ENCODE measurements at regions not wholly inside any gene's neighbourhood (a gene's known extent, or its start where the extent isn't known, plus 50 kb on each side); places are given as distances from the start of the nearest gene placed in this dataset.

DNA sequence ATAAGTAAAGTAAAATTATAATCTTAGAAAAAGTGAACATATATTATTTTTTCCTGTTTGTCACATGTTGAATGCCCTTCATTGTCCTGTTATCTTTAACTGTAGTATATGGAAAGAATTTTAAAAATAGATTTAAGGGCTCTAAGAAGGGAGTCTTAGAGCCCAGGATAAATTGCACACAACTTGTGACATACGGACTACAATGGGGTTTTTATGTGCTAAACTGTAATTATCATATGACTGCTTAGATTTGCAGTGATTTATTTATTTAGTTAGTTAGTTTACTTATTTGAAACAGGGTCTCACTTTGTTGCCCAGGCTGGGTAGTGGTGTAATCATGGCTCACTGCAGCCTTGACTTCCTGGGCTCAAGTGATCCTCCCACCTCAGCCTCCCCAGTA lies 187.8 kb upstream of the HMGA2 start:
- peaks cover 0 to 6% (median 0%) of the 10 kb centered on the region in 9 donors for H3K4me1 ChIP-seq
- H3K36me3 ChIP-seq: no peaks in the 10 kb centered on the region
- DNase-seq (no peak), ATAC-seq (no peak)
- no peaks in the 10 kb centered on the region for H3K27me3 ChIP-seq
- no peak overlapping the region for H3K27ac ChIP-seq
- H3K4me3 ChIP-seq: no peak overlapping the region
- TF ChIP-seq, protein P1, sequence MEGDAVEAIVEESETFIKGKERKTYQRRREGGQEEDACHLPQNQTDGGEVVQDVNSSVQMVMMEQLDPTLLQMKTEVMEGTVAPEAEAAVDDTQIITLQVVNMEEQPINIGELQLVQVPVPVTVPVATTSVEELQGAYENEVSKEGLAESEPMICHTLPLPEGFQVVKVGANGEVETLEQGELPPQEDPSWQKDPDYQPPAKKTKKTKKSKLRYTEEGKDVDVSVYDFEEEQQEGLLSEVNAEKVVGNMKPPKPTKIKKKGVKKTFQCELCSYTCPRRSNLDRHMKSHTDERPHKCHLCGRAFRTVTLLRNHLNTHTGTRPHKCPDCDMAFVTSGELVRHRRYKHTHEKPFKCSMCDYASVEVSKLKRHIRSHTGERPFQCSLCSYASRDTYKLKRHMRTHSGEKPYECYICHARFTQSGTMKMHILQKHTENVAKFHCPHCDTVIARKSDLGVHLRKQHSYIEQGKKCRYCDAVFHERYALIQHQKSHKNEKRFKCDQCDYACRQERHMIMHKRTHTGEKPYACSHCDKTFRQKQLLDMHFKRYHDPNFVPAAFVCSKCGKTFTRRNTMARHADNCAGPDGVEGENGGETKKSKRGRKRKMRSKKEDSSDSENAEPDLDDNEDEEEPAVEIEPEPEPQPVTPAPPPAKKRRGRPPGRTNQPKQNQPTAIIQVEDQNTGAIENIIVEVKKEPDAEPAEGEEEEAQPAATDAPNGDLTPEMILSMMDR (IDR thresholded peaks at IDR 0.05): no peak
- intact Hi-C loops (cut with DNase I): no loop called here
- no peaks in the 10 kb centered on the region for H3K9me3 ChIP-seq
- WGBS, 2 donors: 90% methylated on average over 1 of the region's 1 CpG

DNA sequence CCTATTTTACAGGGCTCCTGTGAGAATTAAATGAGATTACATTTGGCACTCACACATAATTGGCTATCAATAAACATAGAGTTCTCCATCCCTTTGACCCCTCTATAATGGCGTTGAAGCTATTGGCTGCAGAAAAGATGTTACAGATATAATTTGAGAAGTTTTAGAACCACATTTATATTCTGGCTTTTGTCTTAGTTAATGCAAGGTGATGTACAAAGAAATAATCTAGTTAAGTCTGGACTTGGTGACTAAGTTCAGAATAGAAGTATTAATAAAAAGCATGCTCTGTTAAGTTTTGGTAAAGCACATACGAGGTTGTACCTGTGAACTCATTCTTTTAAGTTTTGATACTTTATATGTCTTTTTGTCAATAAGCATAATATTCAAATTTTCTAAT lies 187.1 kb upstream of the HMGA2 start:
- no peaks in the 10 kb centered on the region for H3K36me3 ChIP-seq
- H3K4me3 ChIP-seq: no peak overlapping the region
- H3K4me1 ChIP-seq: peaks cover 0 to 6% (median 0%) of the 10 kb centered on the region in 9 donors
- intact Hi-C loops (cut with DNase I): no loop called here
- DNase-seq (no peak), ATAC-seq (no peak)
- 93 to 96% methylated on average over 2 of the region's 2 CpGs for WGBS, 2 donors
- peaks cover 0 to 2% (median 0%) of the 10 kb centered on the region in 7 donors for H3K27me3 ChIP-seq
- TF ChIP-seq, protein P1 (IDR thresholded peaks at IDR 0.05): no peak
- H3K9me3 ChIP-seq: no peaks in the 10 kb centered on the region
- no peak overlapping the region for H3K27ac ChIP-seq

DNA sequence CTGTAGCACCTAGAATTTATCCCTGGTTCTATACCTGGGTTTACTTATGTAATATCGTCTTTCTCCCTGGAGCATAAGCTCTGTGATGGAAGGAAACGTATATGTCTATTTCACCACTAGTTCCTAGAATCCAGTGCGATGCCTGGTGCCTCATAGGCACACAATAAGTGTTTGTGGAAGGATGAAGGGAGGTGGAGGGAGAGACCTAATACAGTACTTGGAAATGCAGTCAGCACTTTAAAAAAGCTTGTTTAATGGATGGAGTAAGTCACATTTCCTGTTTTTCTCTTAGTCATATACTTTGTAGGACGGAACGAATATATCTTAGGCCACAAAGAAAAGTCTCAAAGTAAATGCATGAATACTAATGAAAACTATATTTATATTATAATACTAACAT lies 186.5 kb upstream of the HMGA2 start:
- H3K36me3 ChIP-seq: no peaks in the 10 kb centered on the region
- DNase-seq (no peak), ATAC-seq (no peak)
- H3K4me1 ChIP-seq: no peaks in the 10 kb centered on the region
- TF ChIP-seq, protein P1 (IDR thresholded peaks at IDR 0.05): no peak
- intact Hi-C loops (cut with DNase I): no loop called here
- H3K27me3 ChIP-seq: peaks cover 0 to 3% (median 0%) of the 10 kb centered on the region in 7 donors
- 77 to 83% methylated on average over 5 of the region's 5 CpGs for WGBS, 2 donors
- H3K4me3 ChIP-seq: no peak overlapping the region
- H3K27ac ChIP-seq: no peak overlapping the region
- no peaks in the 10 kb centered on the region for H3K9me3 ChIP-seq

DNA sequence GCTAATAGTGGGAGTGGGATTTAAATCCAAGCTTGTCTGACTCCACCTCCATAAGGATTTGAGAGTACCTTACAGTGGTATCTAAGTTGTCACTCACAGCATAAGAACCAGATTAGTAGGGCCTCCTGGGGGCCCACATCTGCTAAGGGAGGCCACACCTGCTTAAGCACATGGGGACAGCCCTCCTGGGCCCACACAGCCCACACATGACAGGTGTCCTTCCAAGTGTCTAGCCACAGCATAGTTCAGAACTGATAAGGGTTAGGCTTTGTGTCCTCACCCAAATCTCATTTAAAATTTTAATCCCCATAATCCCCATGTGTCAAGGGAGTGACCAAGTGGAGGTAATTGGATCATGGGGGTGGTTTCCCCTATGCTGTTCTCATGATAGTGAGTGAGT lies 186.0 kb upstream of the HMGA2 start:
- no peak overlapping the region for H3K27ac ChIP-seq
- ATAC-seq: no peak

More for the DNA sequence above, 186.0 kb upstream of the HMGA2 start:
- DNase-seq: no peak
- H3K9me3 ChIP-seq: no peaks in the 10 kb centered on the region
- no peaks in the 10 kb centered on the region for H3K36me3 ChIP-seq
- H3K27me3 ChIP-seq: peaks cover 0 to 3% (median 0%) of the 10 kb centered on the region in 7 donors
- TF ChIP-seq, protein P1 (IDR thresholded peaks at IDR 0.05): no peak
- H3K4me3 ChIP-seq: no peak overlapping the region
- H3K4me1 ChIP-seq: no peaks in the 10 kb centered on the region
- intact Hi-C loops (cut with DNase I): no loop called here

Data from heart right ventricle (tissue), 16 donors.